ENCODE measurements at regions not wholly inside any gene's neighbourhood (a gene's known extent, or its start where the extent isn't known, plus 50 kb on each side); places are given as distances from the start of the nearest gene placed in this dataset.
"Not testable (repeated sequence)": the region's sequence is repeated elsewhere in the genome, so short reads cannot be mapped to it uniquely, and the experiment has no call there.

GRCh38 chr2:129550536-129550935, 428.9 kb upstream of the RAB6C start:
- DNase-seq: no peak

- no peak for DNase-seq
Observed at GRCh38 chr2:129554373-129554772, 425.1 kb upstream of the RAB6C start.

- DNase-seq: no peak
Observed at GRCh38 chr2:129559101-129559500, 420.4 kb upstream of the RAB6C start.

- no peak for DNase-seq
Observed at GRCh38 chr2:129565551-129566109, 413.8 kb upstream of the RAB6C start.

GRCh38 chr2:129570812-129571211, 408.7 kb upstream of the RAB6C start:
- not testable (repeated sequence) for DNase-seq

GRCh38 chr2:129575431-129575830, 404.0 kb upstream of the RAB6C start:
- DNase-seq: no peak

- DNase-seq: no peak
Observed at GRCh38 chr2:129575880-129576279, 403.6 kb upstream of the RAB6C start.

- DNase-seq: no peak
Observed at GRCh38 chr2:129580001-129580400, 399.5 kb upstream of the RAB6C start.

- DNase-seq: no peak
Observed at GRCh38 chr2:129585760-129586159, 393.7 kb upstream of the RAB6C start.

GRCh38 chr2:129587426-129588064, 391.9 kb upstream of the RAB6C start:
- DNase-seq: no peak

GRCh38 chr2:129604560-129604959, 374.9 kb upstream of the RAB6C start:
- no peak for DNase-seq

GRCh38 chr2:129605646-129606045, 373.8 kb upstream of the RAB6C start:
- DNase-seq: no peak

- no peak for DNase-seq
Observed at GRCh38 chr2:129606496-129607270, 372.8 kb upstream of the RAB6C start.

- no peak for DNase-seq
Observed at GRCh38 chr2:129609224-129609623, 370.2 kb upstream of the RAB6C start.

GRCh38 chr2:129610766-129611165, 368.7 kb upstream of the RAB6C start:
- DNase-seq: no peak

- no peak for DNase-seq
Observed at GRCh38 chr2:129611471-129611870, 368.0 kb upstream of the RAB6C start.

- DNase-seq: no peak
Observed at GRCh38 chr2:129619471-129619870, 360.0 kb upstream of the RAB6C start.

- no peak for DNase-seq
Observed at GRCh38 chr2:129620411-129620810, 359.1 kb upstream of the RAB6C start.

- DNase-seq: no peak
Observed at GRCh38 chr2:129623783-129624182, 355.7 kb upstream of the RAB6C start.

- DNase-seq: no peak
Observed at GRCh38 chr2:129627437-129627836, 352.0 kb upstream of the RAB6C start.

GRCh38 chr2:129636692-129637091, 342.8 kb upstream of the RAB6C start:
- no peak for DNase-seq

- no peak for DNase-seq
Observed at GRCh38 chr2:129641371-129641770, 338.1 kb upstream of the RAB6C start.

- no peak for DNase-seq
Observed at GRCh38 chr2:129642526-129643043, 336.9 kb upstream of the RAB6C start.

GRCh38 chr2:129645335-129645734, 334.1 kb upstream of the RAB6C start:
- no peak for DNase-seq

Data from T-helper 2 cell (primary cell).